GM12874 (cell line): ENCODE measurements at regions not wholly inside any gene's neighbourhood (a gene's known extent, or its start where the extent isn't known, plus 50 kb on each side); places are given as distances from the start of the nearest gene placed in this dataset.

Source experiments
- TF ChIP-seq, protein P1 (sequence below): IDR thresholded peaks from 2 replicates; pipeline ENCODE4 v1.5.1; 2011; ENCODE audit warnings: low read depth, mild to moderate bottlenecking, control low read depth, low read length, moderate library complexity; ENCODE audit not compliant: insufficient read depth

DNA sequence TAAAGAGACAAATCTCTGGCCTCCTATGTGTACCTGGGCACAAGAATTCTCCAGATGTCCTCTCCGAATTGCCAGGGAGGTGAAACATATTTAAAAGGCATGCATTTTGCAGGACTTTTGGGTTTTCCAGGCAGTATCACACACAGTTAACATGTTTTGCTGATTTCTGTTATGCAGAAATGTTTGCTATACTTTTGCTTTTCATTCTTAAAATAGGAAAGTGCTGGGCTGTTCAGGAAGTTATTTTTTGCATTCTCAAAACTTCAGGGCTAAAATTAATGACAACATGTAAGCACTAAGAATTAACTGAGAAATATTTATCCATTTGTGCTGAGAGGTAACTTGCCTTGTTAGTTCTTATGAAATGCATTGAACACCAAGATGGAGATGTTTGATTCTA lies 390.7 kb upstream of the CTSO start:
- TF ChIP-seq, protein P1, sequence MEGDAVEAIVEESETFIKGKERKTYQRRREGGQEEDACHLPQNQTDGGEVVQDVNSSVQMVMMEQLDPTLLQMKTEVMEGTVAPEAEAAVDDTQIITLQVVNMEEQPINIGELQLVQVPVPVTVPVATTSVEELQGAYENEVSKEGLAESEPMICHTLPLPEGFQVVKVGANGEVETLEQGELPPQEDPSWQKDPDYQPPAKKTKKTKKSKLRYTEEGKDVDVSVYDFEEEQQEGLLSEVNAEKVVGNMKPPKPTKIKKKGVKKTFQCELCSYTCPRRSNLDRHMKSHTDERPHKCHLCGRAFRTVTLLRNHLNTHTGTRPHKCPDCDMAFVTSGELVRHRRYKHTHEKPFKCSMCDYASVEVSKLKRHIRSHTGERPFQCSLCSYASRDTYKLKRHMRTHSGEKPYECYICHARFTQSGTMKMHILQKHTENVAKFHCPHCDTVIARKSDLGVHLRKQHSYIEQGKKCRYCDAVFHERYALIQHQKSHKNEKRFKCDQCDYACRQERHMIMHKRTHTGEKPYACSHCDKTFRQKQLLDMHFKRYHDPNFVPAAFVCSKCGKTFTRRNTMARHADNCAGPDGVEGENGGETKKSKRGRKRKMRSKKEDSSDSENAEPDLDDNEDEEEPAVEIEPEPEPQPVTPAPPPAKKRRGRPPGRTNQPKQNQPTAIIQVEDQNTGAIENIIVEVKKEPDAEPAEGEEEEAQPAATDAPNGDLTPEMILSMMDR, result no peak

DNA sequence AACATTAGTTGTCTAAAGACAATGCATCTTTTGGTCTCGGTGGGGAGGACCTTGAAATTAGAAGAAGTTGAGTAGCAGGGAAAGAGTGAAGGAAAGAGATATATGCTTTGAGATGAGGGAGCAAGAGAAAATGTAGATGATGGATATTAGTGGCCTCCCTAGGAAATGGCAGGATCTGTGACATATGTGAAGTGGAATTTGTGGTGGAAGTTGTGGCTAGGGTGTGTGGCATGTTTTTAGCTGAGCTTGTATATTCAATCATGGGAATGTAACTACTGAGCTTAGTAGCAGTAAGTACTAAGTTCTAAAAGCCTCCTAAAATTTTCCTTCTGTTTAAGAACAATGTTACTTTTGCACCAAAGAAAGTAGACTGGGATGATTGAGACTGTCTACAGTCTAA lies 382.8 kb upstream of the CTSO start:
- TF ChIP-seq, protein P1, result no peak

DNA sequence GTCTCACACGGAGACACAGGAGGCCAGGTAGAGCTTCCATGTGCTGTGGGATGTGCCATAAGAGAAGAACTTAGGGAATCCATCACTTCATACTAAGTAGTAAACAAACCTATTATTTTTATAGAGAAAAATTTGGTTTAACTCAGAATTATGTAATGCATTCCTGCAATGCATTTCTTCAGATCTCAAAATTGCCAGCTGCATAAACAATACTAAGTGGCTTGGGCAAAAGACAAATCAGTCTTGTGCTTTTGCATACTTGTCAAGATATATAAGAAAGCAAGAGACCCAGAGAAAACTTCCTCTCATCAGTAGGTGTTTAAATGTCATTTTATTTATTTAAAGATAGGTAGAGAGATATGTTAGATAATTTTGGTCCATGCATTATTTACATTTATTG lies 382.1 kb upstream of the CTSO start:
- TF ChIP-seq, protein P1, result no peak

DNA sequence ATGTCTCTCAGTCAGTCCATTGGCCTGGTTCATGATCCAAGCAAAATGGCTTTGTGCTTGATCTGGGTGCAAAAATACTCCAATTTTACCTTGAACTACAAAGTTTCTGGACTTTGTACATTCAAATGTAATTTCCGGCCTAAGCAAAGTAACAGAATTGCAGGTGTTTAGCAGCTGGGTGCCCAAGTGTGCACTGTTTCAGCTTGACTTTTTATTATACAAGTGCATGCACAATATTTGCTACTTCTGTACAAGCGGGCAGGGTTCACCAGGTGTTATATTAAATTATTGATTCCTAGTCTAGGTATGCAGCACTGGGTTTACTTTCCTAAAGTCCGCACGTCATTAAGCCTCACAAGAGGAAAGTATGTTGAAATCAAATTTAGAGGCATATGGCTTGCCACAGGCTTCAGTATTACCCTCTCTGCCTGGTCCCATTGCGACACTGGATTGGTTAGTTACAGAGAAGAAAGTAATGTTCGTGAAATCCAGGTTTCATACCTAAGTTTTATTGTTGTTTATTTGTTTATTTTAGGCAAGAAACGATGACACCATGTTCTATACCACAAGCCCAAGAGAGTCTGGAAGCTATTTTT lies 376.9 kb upstream of the CTSO start:
- TF ChIP-seq, protein P1, result no peak

DNA sequence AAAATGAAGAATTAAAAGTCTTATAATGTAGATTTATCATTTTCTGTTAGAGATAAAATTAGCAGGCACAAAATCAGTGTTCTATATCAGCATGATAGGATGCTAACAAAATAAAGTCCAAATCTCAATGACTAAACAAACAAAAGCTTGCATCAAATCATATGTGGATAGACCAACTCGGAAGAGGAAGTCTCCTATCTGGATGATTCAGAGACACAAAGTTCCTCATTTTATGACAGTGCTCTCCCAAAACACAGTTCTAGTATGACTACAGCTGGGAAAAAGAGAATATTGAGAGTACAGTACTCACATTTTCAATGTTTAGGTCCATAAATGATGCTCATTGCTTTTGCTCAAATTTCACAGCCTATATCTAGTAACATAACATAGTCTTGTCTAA lies 376.1 kb upstream of the CTSO start:
- TF ChIP-seq, protein P1, result no peak

DNA sequence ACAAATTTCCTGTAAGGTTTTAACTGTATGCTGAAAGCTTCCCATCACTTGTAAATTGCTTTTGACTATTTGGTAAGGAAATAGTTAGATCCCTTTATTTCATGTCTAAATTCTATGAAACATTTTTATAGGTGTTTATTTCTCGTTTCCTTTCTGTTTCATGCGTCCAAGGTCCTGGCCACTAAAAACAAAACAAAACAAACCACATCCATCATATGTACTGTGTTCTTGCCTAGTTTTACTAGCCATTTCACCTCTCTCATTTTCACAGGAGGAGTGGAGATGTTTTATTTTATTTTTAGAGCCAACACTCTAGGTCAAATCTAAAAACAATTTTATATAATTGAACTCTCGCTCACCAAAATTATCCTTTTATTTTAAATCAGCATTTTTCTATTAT lies 375.2 kb upstream of the CTSO start:
- TF ChIP-seq, protein P1, result no peak

DNA sequence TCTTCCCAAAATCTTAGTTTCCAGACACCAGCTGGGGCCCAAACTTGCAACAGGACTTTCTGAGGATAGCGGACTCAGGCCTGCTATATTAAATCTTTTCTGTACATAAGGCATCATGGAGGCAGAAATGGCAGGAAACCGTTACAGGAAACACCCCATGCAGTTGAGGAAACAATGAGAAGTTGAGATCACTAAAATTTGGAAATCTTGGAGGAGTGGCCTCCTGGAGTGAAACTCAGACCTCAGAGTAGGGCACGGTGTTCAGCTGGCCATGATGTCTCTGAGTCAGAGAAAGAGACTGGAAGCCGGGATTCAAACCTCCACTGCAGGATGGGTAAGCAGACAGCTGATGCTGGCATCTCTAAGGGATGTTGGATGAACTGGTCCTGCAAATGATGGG lies 372.6 kb upstream of the CTSO start:
- TF ChIP-seq, protein P1, result no peak
